NCI-H226 (cell line): ENCODE measurements at regions not wholly inside any gene's neighbourhood (a gene's known extent, or its start where the extent isn't known, plus 50 kb on each side); places are given as distances from the start of the nearest gene placed in this dataset.
A peak's percentile ranks its signal among the peaks of the same experiment; 100 is the strongest.
"Not testable (repeated sequence)": the region's sequence is repeated elsewhere in the genome, so short reads cannot be mapped to it uniquely, and the experiment has no call there.

Experiments used
- DNase-seq: peaks from one replicate; pipeline ENCODE4 v3.0.0-alpha.2; 2015

DNA sequence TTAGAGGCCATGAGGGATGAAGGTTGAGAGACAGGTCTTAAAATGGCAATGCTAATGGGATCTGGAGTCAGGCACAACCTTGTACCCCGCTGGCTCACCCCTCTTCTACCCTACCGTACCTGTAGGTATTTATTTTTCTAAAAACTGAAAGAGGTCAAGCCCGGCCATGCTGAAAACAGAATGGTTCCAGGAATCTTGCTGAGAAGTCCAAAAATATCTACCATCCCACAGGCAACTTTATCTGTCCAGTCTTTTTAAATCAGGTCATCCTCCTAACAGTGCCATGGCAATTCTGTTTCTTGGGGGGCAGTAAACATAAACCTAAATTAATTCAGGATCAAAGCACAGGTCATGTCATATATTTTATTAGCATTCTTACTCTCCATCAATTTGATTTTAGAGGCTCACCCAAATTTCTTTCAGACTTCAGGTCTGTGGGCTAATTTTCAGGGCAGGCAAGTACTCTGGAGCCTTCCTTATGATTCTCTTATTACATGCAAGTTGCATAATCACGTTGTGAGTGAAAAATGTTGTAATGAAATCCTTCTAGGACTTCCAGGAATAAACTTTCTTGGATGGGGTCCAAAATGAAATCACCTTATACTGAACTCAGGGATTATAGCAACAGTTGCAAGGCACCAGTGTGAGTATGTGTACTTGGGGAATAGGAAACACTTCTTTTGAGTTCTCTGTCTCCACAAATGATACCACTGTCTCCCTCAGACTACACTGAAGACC lies 102.7 kb upstream of the NREP start:
- DNase-seq = peak; percentile 89

DNA sequence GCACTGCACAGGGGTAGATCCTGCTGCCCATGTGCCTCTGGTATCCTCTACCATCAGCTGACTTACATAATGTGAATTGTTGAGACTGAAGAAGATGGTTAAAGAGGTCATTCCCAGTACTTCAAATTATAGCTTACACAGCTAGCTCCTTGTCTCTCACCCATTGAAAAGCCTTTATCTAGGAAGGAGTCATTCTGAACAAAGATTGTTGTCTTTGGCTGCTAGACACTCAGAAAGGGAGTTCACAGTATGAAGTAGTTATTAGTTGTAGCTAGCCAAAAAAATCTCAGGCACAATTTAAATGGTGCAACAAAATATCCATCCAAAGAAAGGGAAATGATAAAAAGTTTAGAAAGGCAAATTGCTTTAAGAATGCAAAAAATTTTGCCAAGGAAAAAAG lies 102.0 kb upstream of the NREP start:
- DNase-seq = peak; percentile 59

DNA sequence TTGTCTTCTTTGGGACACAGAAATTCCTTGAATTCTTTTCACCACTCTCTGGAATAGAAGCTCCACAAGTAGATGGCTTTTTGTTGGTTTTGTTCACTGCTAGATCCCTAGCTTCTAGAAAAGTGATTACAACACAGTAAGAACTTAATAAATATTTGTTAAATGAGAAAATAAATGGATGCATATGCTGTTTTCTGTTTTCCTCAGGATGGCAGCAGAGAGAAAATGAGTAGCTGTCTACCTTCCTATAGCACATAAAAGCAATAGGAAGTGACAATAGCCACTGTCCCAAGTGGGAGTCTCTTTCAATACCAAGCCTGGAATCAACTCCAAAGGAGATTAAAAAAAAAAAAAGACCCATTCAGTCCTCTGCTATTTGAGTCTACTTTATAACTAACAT lies 100.6 kb upstream of the NREP start:
- no peak for DNase-seq

DNA sequence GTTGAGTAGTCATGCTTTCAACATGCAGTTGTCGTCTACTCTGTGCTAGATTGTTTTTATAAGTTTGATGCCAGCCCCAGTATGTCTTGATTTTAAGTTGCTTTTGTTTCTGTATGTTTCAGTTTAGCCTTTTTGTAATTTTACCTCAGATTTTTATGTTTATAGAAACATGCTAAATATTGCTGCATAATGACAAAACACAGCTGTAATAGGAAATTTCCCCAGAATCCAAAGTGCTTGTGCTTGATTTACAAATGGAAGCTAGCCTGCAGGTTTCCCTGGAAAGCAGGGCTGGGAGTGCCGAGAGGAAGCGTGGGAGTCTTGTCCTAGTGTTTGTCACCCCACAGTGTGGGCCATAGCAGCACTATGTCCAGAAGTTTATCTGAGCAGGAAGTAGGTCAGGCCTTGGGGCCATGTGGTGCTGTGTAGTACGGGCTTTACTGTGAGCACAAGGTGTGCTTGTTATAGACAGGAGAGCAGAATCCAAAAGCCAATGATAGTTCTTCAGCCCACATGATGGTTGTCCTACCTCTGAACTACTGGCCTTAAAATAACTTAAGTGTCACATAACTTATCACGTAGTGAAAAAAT lies 100.0 kb upstream of the NREP start:
- DNase-seq = no peak

DNA sequence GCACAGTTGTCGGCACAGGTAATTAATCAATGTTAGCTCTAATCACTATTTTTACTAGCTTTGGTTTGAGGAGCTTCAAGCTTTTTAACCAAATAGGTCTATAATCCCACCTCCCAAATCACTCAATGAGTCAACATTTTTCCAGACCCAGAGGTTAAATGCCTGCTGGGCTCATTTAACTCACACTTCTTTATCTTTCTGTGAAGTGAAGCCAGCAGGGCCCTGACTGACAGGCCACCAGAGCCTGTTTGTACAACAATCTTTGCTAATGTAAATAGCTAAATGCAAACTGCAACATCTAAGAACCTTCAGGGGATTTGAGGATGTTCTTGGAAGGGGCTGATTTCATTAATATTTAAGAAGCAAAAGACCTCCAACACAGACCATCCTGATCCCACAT lies 98.4 kb upstream of the NREP start:
- no peak for DNase-seq

DNA sequence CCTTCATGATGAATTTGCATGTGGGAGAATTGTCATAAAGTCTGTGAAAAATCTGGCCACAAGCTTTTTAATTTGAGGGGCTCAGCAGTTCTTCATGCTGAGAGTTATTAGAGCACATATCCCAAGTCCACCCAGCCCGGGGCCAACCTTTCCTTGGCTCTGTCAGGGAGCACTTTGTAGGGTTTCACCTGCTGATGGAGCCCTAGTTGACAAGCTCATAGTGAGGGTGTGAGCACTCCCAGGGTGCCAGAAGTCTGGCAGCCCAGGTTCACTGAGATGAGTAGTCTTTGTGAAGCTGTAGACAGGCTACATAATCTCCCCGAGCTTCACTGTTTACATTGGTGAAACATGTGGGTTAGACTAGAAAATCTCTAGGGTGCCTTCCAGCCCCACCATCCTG lies 97.2 kb upstream of the NREP start:
- DNase-seq = no peak

DNA sequence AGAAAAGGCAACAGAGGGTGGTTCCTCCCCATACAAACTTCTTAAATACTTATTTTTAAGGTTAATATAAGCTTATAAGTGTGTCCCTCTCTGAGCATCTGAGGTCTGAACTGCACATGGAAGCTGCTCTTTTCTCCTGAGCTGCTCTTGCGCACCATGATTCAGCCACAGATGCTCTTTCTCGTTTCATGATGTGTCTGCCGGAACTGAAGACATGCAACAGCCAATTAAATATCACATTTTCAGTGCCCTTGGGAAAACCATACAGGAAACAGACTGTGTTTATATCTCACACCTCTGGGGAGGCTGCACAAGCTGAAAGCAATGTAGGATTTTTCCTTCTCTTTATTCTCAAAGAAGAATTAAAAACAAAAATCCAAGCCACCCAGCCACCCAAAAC lies 96.8 kb upstream of the NREP start:
- DNase-seq = no peak

DNA sequence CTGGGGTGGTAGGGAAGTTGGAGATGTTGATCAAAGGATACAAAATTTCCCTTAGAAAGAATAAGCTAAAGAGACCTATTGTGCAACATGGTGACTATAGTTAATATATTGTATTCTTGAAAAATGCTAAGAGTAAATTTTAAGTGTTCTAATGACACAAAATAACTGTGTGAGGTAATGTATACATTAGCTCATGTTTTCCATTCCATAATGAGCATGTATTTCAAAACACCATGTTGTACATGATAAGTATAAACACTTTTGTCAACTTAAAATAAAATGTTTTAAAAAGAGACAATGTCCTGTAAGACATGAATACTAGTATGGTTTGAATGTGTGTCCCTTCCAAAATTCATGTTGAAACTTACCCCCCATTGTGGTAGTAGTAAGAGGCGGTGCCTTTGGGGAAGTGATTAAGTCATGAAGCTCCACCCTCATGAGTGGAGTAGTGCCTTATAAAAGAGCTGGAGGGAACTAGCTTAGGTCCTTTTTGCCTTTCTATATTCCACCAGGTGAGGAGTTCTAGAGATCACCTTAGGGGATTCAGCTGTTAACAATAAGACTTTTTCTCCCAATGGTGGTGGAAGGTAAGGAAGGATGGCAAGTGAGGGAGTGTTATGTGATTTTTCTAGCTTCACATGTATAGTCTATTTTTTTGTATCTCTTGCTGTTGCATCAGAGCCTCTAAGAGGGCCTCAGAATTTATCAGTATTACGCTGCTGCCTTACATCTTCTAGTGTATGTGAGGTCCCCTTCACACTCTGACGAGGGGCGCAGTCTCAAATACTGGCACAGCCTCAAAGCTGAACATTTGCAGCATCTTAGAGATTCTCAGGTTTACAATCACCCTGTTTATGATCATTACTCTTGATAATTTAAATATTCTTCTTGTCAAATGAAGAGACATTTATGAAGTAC lies 94.9 kb upstream of the NREP start:
- DNase-seq = no peak

DNA sequence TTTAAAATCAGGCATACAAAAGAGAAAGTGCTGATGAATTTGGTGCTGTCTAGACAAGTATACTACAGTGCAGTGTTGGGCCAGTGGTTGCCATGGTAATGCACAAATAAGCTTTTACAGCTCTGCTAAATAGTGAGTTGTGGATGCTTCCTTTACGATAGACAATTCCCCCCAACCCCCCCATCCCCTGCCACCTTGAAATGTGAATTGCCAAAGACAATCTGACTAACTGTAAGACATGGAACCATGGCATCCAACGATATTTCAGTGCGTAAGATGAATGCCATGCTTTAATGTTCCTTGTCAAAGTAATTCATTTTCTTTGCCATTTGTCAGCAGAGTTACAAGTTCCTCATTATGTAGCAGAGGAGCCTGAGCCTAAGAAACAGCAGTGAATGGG lies 91.5 kb upstream of the NREP start:
- DNase-seq = no peak

DNA sequence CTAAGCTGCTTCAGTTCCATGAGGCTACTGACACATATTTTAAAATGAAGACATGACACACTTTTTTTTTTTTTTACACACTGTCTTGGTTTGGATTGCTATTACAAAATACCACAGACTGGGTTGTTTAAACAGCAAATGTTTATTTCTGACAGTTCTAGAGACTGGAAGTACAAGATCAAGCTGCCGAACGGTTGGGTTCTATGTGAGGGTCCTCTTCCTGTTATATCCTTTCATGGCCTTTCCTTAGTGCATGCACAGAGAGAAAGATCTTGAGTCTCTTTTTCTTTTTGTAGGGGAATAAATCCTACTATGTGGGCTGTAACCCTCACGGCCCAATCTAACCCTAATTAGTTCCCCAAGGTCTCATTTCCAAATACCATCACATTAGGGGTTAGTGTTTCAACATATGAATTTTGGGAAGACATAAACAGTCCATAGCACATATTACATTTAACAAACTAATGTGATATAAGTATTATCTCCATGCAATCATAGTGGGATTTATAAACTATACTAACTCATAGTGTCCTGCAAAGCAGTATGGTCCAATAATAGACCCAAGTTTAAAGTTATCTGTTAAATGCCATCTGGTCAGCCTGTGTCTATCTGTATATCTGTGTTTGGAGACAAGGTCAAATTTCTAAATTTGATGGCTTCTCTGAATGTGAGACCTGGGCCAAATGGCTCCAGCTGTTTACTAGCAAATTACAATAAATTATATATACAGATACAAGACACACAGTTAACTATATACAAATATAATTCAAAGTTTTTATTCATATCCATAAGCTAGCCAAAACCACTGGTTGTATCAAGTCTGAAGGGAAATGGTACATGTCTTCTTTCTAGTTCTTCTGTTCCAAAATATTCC lies 90.3 kb upstream of the NREP start:
- DNase-seq = no peak

DNA sequence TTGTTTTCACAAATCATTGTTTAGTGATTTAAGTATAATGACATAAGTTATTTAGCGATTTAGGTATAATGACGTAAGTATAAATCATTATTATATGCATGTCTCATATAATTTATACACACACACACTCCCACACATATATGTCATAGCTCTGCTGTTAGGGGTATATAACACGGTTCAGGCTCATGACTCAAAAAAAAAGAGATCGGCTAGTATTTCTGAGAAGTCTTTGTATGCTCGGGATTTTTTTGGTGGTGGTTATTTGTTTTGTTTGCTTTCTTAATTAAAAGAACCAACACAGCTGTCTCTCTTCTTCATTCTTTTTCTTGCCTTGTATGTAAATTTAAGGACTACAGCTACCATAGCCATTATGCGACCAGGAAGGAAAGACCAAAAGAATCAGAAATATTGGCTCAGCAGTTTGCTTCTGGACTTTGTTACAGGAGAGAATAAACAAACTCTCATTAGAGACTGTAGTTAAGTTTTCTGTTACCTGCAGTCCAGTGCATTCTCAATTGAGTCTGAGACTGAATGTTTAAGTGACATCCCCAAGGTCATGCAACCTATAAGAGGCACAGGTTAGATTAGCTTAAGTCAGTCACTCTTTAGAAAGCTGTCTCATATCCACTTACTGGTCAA lies 83.2 kb upstream of the NREP start:
- DNase-seq = no peak

DNA sequence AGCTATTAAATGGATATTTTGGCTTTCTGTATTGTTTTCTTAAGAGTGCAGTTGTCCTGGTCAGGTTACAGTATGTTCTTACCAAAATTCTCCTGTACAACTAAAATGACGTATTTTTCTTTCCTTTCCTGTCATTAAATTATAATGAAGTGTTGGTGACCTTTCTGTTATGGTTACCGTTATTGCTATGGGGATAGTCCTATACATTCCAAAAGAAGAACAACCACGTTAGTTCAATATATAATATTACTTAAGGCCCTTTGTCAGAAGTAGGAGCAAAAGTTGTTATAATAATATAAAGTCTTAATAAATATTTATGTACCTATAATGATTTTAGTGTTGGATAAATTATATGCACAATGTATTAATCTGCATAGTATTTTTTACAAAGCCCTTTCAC lies 82.4 kb upstream of the NREP start:
- DNase-seq = no peak

DNA sequence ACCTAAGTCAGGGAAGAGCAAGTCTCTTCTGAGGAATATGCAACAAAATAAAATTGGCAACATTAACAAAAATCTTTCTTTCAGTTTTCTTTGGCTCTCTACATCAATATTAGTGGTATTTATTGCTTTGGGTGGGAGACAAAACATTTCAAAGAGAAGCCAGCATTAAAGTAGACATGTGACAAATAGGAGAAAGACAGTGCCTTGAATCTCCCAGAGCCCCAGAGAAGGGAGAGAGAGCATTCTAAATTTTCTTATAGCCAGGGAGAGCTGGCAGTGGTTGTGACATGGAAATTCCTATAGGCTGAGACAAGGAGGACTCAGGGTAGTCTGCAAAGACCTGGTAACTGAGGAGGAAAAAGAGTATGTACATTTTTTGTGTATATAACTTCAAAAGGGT lies 79.4 kb upstream of the NREP start:
- DNase-seq = no peak

DNA sequence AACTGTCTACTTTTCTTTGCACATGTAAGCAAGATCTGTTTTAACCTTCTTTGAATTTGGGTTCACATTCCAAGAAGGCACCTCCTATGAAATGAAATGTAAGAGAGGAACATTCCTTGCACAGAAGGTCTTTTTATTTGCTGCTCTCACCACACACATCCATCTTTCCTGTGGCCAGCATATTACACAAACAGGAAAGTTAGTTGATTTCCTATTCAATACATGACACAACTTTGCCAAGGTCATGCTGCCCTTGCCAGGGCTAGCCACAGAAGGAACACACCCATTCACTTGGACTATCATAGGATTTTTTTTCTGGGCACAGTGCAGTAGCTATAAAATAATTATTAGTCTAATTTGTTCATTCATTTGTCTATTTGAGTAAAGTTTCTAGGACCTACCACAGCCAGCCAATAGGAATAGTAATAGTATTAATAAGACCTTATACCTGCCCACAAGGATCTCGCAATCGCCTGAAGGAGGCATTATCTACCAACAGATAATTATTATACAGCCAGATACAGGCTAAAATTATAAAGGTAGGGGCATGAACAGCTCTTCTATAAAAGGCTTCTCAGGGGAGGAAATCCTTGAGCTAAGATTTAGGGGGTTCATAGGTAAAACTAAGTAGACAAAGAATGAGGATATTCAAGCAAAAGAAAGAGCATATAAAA lies 78.1 kb upstream of the NREP start:
- DNase-seq = no peak

DNA sequence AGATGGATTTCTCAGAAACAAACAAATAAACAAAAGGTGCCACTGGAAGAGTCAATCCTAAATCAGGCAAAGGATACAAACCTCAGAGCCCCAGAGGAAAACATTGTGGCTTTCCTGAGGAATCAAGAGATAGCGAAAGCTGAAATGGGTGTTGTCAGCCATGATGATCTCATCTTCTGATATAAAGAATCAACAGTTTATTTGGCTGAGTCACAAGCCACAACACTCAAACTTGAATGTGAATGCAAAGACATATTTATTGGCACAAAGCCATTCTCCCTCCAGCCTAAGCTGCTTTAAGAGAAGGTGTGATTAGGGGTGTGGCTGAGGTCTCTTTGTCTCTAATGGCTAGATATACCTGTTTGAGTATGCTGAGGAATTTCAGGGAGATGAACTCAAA lies 73.3 kb upstream of the NREP start:
- DNase-seq = peak; percentile 95

DNA sequence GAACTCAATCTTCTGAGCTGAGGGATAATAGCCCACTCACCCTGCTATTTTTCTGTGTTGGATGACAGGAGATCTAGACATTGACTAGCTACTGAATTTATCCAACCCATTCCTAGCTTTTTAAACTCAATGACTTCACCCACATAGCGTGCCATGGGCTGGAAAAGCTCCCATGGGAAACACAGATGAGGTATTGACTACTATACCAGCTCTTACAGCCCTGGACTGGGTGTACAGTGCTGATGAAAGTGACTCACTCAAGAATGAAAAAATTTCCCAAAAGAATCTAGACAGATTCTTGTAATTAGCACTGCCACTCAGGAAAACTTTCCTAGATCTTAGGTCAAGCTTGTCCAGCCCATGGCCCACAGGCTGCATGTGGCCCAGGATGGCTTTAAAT lies 72.7 kb upstream of the NREP start:
- peak; percentile 92 for DNase-seq

DNA sequence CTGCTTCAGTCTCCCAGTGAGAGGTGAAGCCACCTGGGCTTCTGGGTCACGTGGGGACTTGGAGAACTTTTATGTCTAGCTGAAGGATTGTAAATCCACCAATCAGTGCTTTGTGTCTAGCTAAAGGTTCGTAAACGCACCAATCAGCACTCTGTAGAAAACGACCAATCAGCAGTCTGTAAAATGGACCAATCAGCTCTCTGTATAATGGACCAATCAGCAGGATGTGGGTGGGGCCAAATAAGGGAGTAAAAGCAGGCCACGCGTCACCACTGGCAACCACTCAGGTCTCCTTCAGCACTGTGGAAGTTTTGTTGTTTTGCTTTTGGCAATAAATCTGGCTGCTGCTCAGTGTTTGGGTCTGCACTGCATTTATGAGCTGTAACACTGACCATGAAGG lies 69.1 kb upstream of the NREP start:
- DNase-seq = no peak

DNA sequence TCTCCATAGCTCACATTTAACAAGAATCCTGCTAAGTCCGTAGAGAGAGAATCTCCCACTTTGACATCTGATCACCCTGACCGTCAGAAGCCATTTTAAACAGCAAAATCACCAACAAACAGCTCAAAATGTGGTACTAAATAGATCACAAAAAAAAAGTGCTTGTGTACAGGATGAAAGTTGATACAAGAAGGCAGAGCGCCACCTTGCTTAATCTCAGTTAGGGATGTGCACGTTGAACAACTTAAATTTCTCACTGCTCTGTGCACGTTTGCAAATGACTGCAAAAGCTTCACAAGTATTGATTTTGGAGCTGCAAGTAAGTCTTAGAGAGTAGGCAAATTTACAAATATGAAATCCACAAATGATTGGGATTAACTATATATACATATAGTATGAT lies 63.1 kb upstream of the NREP start:
- DNase-seq = no peak

DNA sequence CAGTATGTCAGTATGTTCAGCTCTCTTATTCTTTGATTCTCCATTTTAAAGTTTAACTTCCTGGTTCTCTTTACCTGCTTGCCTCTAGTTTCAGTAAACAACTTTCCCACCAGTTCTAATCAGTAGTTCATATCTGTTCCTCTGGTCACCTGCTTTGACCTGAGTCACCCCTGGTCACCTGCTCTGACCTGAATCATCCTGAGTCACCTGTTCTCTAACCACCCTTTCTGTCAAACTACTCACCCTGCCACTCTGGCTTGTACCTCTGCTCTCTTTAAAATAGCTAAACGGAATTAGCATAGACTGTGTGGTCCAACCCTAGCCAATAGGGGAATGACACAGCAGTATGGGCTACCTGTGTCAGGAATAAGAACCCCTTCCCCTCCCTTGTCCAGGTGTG lies 62.0 kb upstream of the NREP start:
- DNase-seq = not testable (repeated sequence)

DNA sequence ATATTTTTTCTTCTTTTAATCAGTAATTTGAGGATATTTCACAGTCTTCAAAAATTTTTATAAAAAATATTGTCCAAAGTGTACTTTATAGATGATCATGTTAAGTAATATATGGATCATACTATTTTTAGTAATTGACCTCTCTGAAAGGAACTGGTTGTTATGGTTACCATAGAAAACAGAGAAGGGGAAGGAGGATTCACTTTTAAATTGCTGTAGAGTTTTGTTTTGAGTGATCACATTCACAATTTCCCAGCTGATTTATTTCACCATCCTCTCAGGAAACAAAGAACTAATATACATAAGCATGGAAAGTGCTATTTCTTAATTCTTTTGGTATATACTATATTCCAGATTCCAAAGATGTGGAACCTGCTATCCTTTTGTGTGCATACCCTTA lies 56.5 kb upstream of the NREP start:
- no peak for DNase-seq

DNA sequence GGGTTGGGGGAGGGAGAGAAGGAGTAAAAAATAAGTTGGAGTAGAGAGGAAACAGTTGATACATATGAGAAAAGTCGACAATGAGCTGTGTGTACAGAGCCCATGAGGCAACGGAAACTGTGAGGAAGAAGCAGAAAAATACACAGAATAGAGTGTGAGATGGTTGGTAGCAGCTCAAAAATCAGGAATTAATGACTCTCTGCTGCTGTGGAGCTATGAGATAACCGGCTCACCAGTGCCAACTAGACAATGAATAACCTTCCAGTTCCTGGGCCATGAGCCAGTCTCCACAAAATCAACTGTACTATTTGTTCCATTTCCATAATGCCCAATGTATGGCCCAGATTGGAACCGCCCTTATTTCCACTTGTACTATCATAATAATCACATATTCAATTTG lies 53.1 kb upstream of the NREP start:
- no peak for DNase-seq
